GOT3 (cell line): ENCODE measurements at regions not wholly inside any gene's neighbourhood (a gene's known extent, or its start where the extent isn't known, plus 50 kb on each side); places are given as distances from the start of the nearest gene placed in this dataset.
"Not testable (repeated sequence)": the region's sequence is repeated elsewhere in the genome, so short reads cannot be mapped to it uniquely, and the experiment has no call there.

Experiments
- DNase-seq: peaks from one replicate; lab custom pipeline; 2025; ENCODE audit warnings: mixed read lengths; lab: John Stamatoyannopoulos, UW

- not testable (repeated sequence) for DNase-seq
Measured at GRCh38 chr2:186182366-186182765, 303.7 kb upstream of the ZC3H15 start.

- no peak for DNase-seq
Measured at GRCh38 chr2:186183406-186183805, 302.7 kb upstream of the ZC3H15 start.

- no peak for DNase-seq
Measured at GRCh38 chr2:186187854-186188253, 298.2 kb upstream of the ZC3H15 start.

GRCh38 chr2:186189816-186190215, 296.2 kb upstream of the ZC3H15 start:
- no peak for DNase-seq

GRCh38 chr2:186195696-186196095, 290.4 kb upstream of the ZC3H15 start:
- no peak for DNase-seq

- DNase-seq = no peak
Measured at GRCh38 chr2:186197955-186198354, 288.1 kb upstream of the ZC3H15 start.

GRCh38 chr2:186199029-186199428, 287.0 kb upstream of the ZC3H15 start:
- DNase-seq = no peak

- no peak for DNase-seq
Measured at GRCh38 chr2:186201371-186201770, 284.7 kb upstream of the ZC3H15 start.

- DNase-seq = no peak
Measured at GRCh38 chr2:186205254-186205911, 280.7 kb upstream of the ZC3H15 start.

GRCh38 chr2:186209532-186209931, 276.5 kb upstream of the ZC3H15 start:
- no peak for DNase-seq

GRCh38 chr2:186220409-186220808, 265.7 kb upstream of the ZC3H15 start:
- DNase-seq = no peak

- DNase-seq = no peak
Measured at GRCh38 chr2:186229265-186229664, 256.8 kb upstream of the ZC3H15 start.

GRCh38 chr2:186241874-186242273, 244.2 kb upstream of the ZC3H15 start:
- DNase-seq = no peak

- no peak for DNase-seq
Measured at GRCh38 chr2:186254759-186255158, 231.3 kb upstream of the ZC3H15 start.

GRCh38 chr2:186255823-186256222, 230.2 kb upstream of the ZC3H15 start:
- DNase-seq = no peak

GRCh38 chr2:186256540-186256939, 229.5 kb upstream of the ZC3H15 start:
- no peak for DNase-seq

GRCh38 chr2:186263673-186264250, 222.3 kb upstream of the ZC3H15 start:
- DNase-seq = no peak

GRCh38 chr2:186269536-186269935, 216.5 kb upstream of the ZC3H15 start:
- no peak for DNase-seq

GRCh38 chr2:186273953-186274352, 212.1 kb upstream of the ZC3H15 start:
- no peak for DNase-seq

GRCh38 chr2:186274936-186275575, 211.0 kb upstream of the ZC3H15 start:
- DNase-seq = no peak

- no peak for DNase-seq
Measured at GRCh38 chr2:186276909-186277308, 209.2 kb upstream of the ZC3H15 start.

- no peak for DNase-seq
Measured at GRCh38 chr2:186281726-186282125, 204.3 kb upstream of the ZC3H15 start.

- no peak for DNase-seq
Measured at GRCh38 chr2:186294248-186294888, 191.7 kb upstream of the ZC3H15 start.
